GM21526 (cell line): ENCODE measurements at regions not wholly inside any gene's neighbourhood (a gene's known extent, or its start where the extent isn't known, plus 50 kb on each side); places are given as distances from the start of the nearest gene placed in this dataset.
"Not testable (repeated sequence)": the region's sequence is repeated elsewhere in the genome, so short reads cannot be mapped to it uniquely, and the experiment has no call there.

ENCODE experiments used
- ATAC-seq: cut with Tn5 transposase; IDR thresholded peaks from one replicate; pipeline ENCODE4 v1.9.1; 2021; ENCODE audit warnings: moderate library complexity; ENCODE audit not compliant: unreplicated experiment, low FRiP score

DNA sequence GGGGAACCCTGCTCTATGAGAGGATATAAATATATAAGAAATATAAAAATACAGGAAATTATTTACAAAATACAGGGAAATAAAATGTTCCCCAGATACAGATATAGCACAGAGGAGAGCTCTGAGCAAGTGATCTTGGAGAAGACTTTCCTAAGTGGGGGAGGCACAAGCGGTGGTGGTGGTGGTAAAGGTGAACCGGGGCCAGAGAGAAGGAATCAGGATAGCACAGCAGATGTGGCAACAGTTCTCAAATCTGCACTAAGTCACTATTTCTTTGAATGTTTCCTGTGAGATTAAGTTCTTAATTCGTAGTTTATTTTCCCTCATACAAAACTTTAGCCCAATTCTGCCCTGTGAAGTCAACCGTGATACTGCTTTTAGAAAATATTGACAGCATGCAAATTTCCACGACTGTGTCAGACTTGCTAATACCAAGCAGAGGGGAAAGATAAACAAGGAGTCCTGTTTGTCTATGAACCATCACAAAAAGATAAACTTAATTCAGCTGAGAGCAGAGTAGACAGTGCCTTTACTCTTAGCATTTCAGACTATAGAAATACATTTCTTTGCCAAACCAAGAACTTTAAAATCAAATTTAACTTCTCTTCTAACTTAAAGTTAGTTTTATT lies 237.5 kb upstream of the POGK start:
- ATAC-seq, result no peak

DNA sequence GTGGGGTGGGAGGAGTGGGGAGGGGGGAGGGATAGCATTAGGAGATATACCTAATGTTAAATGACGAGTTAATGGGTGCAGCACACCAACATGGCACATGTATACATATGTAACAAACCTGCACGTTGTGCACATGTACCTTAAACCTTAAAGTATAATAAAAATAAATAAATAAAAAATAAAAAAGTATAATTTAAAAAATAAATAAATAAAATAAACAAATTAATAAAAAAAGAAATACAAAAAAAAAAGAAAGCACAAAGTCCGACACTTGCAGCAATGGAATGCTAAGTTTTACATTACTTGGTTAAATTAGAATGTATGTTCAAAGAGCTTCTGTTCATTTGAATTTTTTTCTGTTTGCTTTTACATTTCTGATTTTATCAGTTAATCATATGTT lies 236.5 kb upstream of the POGK start:
- ATAC-seq, result not testable (repeated sequence)

DNA sequence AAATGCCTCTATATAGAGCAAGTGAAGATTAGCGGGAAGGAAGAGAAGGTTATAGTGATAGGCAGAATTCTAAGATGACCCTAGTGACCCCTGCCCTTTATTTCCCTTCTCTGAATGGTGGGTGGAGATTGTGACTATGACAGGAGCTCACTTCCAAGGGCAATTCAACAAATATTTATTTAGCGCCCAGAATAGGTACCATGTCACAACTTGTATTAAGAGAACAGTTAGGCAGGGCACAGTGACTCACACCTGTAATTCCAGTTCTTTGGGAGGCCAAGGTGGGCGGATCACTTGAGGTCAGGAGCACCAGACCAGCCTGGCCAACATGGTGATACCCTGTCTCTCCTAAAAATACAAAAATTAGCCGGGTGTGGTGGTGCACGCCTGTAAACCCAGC lies 236.0 kb upstream of the POGK start:
- no peak for ATAC-seq

DNA sequence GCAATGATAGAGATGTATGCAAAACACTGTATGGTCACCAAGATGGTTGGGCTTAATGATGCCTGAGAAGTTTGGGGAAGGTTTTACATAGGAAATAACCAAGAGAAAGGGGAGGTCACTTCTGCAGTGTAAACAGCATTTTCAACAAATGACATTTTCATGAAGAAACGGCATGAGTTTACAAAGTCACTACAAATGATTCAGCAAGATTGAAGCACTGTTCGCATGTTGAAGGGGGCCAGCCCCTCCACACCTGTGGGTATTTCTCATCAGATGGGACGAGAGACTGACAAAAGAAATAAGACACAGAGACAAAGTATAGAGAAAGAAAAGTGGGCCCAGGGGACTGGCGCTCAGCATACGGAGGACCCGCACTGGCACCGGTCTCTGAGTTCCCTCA lies 234.1 kb upstream of the POGK start:
- ATAC-seq, result no peak

DNA sequence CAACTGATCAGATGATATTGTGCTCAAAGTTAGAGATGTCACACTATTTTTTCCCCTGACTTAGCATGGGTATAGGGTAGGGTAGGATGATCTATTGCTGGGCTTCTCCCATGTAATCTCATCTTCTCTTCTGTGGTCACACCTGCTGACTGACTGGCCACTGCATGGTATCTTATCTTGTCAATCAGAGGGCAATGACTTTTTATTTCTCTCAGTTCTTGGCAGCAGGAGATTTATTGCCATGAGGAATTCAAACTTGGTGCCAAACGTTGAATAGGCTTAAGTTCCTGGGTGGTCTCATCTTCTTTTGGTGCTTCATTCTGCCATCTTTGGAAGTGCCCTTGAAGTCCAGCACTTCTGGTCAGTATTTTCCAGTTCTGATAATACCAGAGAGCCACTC lies 226.4 kb upstream of the POGK start:
- ATAC-seq, result no peak

DNA sequence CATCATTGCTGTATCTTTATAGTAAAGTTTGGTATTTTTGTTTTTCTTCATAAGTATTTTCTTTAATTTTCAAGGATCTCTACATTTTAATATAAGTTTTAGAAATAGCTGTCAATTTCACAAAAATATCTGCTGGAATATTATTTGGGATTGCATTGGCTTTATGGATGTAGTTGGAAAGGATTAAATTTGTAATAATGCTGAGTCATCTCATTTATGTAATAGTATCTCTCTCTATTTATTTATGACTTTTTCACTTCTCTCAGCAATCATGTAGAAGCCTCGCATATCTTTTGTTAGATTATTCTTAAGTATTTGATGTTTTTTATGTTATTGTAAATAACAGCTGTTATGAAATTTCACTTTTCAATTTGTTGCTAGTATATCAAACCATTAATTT lies 223.1 kb upstream of the POGK start:
- ATAC-seq, result no peak

DNA sequence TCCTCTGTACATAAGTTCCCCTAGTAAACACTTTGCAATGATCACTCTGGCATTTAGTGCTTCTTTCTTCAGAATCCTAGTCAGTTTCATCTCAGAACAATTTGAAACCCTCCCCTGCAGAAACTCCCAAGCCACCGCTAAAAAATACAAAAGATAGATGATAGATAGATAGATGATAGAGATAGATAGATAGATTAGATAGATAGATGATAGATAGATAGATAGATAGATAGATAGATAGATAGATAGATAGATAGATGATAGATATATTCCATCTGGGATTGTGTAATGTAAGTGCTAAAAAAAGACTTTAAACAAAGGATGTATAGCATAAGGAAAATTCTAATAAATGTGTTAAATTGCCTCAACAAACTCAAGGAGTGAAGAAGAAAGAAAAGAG lies 212.6 kb upstream of the POGK start:
- ATAC-seq, result no peak

DNA sequence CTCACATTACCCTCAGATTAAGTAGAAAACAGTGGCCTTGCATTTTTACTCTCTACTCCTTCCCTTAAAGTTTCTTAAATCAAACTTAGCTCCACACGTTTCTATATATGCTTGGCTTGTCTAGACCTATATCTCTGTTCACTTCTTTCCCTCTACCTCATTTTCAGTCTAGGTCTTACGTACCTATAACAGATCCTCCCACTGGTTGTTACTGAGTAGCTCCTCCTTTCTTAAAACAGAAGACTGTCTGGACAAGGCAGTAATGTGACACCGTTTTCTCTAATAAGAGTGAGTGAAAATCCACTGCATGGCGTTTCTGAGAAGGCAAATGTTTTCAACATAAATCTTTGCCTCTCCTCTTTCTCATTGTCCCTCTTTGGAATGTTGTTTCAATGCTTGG lies 211.7 kb upstream of the POGK start:
- ATAC-seq, result no peak

DNA sequence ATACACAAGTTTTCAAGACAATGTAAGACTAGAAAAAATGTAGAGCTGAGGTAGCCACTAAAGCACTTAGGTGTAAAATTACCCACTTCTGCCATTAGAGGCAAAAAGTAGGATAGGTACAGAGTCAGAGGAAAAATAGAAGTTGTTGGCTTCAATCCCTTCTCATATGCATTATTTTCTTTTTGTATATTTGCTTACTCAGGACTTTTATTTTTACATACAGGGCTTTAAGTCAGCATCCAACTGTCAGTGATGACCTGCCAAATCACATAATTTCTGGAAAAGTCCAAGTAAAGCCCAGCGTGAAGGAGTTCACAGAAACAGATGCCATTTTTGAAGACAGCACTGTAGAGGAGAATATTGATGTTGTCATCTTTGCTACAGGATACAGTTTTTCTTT lies 211.0 kb upstream of the POGK start:
- no peak for ATAC-seq

DNA sequence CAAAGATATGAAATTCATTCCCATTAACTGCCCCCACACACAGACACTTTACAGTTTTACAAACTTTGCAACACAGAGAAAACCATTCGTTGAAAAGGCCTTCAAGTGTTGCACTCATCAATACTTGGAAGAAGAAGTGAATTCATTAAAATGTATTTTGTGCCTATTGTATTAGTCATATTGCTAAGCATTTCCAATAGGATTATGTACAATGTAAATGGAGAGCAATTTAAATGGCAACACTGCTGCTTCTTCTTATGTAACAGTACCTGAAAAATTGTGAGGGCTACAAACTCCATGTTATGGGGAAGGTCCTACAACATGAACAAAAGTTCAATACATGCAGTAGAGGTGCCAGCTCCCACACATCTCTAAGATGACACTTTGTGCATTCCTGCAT lies 209.3 kb upstream of the POGK start:
- no peak for ATAC-seq

DNA sequence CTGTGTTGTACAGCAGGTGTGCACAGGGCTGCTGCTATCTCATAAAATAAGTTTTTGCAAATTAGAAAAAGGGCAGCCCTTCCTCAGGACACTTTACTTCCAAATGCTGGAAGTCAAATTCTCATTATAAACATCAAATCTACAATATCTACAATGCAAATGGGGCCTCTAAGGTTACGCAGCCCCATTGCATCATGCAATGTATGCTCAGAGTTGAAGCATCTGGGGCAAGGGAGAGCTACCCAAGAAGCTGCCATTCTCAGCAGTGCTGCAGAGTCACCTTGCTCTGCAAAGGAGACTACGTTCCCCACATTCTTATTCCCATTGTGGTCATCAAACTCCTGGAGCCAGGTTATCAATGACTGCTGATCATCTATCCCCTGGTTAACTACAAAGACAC lies 208.9 kb upstream of the POGK start:
- no peak for ATAC-seq

DNA sequence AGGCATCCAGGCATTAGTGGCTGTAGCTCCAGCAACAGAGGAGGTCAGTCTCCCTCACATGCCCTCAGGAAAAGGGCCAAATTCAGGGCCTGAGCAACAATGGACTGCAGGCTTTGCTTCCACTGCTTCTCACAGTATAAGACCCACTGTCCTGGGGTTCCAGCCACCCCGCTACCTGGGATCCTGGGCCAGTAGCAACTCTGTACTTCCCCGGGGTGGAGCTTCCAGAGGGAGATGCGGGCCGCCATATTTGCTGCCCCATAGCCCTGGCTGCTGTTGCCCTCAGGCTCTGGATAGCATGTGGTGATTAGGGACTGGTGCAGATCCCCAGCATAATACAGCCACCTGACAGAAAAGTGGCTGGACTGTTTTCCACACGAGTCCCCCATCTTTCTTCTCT lies 201.1 kb upstream of the POGK start:
- ATAC-seq, result no peak

DNA sequence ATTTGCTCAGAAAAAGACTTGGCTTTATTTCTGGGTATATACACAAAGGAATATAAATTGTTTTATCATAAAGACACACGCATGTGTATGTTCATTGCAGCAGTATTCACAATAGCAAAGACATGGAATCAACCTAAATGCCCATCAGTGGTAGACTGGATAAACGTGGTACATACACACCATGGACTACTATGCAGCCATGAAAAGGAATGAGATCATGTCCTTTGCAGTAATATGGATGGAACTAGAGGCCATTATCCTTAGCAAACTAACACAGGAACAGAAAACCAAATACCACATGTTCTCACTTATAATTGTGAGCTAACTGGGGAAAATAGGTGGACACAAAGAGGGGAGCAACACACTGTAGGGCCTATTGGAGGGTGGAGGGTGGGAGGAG lies 182.0 kb upstream of the POGK start:
- not testable (repeated sequence) for ATAC-seq

DNA sequence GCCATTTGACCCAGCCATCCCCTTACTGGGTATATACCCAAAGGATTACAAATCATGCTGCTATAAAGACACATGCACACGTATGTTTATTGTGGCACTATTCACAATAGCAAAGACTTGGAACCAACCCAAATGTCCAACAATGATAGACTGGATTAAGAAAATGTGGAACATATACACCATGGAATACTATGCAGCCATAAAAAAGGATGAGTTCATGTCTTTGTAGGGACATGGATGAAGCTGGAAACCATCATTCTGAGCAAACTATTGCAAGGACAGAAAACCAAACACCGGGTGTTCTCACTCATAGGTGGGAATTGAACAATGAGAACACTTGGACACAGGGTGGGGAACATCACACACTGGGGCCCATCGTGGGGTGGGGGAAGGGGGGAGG lies 172.5 kb upstream of the POGK start:
- not testable (repeated sequence) for ATAC-seq

DNA sequence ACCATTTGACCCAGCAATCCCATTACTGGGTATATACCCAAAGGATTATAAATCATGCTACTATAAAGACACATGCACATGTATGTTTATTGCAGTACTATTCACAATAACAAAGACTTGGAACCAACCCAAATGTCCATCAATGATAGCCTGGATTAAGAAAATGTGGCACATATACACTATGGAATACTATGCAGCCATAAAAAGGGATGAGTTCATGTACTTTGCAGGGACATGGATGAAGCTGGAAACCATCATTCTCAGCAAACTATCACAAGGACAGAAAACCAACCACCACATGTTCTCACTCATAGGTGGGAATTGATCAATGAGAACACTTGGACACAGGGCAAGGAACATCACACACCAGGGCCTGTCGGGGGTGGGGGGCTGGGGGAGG lies 171.7 kb upstream of the POGK start:
- not testable (repeated sequence) for ATAC-seq

DNA sequence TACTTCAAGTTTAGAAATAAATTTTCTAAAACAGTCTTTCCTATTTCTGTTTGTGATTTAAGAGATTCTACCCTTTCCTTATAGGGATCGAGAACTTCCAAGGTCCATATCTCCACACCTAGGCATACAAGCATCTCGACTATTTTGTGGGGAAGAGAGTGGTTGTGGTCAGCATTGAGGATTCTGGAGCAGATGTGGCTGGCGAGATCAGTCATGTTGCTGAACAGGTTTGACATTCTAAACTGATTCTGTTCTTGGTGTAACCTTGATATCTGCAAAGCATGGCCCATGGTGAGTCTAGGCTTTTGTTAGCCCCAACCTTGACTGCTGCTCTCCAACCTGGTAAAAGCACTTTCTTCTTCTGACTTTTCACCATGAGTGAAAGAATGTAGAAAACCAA lies 167.6 kb upstream of the POGK start:
- no peak for ATAC-seq

DNA sequence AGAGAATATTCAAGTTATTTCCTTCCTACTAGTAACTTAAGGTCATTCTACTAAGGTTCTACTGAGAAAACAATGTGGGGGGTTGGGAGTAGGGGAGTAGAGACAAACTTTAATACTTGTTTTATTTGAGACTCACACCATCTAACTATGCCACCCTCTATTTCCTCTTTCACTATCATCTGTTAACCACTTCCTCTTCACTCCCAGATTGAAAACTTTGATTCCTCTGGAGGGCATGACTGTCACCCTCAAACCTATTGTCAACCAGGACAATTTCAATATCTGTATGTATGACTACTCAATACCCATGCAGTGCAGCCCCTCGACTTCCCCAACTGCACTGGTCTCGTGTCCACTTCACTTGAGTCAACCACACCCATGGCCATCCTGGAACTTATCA lies 165.6 kb upstream of the POGK start:
- no peak for ATAC-seq

DNA sequence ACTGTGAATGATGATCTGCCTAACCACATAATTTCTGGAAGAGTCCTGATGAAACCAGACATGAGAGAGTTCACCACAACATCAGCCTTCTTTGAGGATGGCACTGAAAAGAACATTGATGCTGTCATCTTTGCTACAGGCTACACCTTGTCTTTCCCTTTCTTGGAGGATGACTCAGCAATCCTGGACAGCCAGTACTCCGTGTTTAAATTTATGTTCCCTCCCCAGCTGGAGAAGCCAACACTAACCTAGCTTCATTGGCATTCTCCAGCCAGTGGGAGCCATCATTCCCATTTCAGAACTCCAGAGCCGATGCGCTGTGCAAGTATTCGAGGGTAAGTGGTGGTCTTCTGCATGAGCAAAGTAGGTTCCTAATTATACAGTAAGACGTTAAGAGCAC lies 164.1 kb upstream of the POGK start:
- no peak for ATAC-seq

DNA sequence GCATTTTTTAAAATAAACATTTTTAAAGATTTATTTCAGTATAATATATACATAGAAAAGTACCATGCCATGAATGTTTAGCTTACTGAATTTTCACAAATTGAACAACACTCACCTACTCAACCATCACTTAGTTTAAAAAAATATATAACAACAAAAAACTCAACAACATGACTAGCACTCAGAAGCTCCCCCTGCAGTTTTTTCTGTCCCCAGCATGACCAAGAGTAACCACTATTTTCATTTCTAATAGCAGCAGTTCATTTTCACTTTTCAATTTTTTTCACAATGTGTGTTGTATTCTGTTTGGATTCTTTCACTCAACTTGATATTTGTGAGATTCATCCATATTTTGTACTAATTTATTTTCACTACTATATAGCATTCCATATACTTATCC lies 162.3 kb upstream of the POGK start:
- ATAC-seq, result no peak

DNA sequence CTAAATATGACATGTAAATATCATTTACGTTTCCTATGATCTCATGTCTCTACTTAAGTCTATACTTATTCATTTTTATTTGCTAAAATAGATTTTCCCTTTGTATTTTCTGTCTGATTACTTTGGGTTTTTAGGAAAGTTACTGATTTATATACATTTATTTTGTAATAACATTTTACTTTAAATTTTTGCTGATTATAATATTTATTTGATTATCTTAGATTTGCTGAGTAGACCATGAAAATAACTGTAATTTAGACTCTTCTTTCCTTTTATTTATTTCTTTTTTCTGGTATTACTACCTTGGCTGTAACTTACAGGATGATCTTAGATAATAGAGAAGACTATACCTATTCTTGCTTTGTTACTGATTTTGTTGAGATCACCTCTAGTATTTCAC lies 159.9 kb upstream of the POGK start:
- no peak for ATAC-seq

DNA sequence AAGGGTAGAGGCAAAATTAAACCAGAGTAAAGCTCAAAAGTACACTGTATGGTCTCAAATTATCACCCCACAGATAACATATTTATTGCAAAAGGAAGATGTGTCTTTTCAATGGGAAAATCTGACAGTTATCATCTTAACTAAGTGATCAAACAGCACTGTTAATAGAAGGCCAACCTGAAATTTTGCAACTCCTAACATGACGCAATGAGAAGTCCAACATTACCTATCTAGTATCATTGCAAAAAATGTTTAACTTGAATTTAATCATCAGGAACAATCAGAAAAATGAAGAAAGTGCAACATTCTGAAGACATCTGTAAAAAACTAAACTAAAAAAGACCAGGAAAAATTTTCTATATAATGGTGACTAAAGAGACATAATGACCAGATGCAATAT lies 156.7 kb upstream of the POGK start:
- no peak for ATAC-seq

DNA sequence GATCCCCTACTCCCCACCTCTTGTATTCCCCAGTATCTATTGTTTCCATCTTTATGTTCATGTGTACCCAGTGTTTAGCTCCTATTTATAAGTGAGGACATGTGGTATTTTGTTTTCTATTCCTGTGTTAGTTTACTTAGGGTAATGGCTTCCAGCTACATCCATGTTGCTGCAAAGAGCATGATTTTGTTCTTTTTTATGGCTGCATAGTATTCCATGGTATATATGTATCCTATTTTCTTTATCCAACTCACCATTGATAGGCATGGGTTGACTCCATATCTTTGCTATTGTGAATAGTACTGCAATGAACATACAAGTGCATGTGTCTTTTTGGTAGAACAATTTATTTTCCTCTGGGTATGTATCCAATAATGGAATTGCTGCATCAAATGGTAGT lies 154.6 kb upstream of the POGK start:
- ATAC-seq, result not testable (repeated sequence)

DNA sequence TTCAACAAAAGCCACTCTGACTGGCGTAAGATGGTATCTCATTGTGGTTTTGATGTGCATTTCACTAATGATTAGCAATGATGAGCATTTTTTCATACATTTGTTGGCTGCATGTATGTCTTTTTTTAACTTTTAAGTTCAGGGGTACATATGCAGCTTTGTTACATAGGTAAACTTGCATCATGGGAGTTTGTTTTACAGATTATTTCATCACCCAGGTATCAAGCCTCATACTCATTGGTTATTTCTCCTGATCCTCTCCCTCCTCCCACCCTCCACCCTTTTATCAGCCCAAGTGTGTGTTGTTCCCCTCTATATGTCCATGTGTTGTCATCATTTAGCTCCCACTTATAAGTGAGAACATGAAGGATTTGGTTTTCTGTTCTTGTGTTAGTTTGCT lies 154.1 kb upstream of the POGK start:
- ATAC-seq, result no peak
